HEK293T (cell line): ENCODE measurements at regions not wholly inside any gene's neighbourhood (a gene's known extent, or its start where the extent isn't known, plus 50 kb on each side); places are given as distances from the start of the nearest gene placed in this dataset.

Experiments used
- ARNT ChIP-seq: fragments of 450-650 bp; IDR thresholded peaks from 2 replicates; pipeline ENCODE4 v1.6.1; 2017; ENCODE audit warnings: mild to moderate bottlenecking
- ELF4 ChIP-seq: fragments of 450-650 bp; IDR thresholded peaks from 2 replicates; pipeline ENCODE4 v1.6.1; 2017; ENCODE audit warnings: antibody characterized with exemption
- FOXK2 ChIP-seq: fragments of 450-650 bp; IDR thresholded peaks from 2 replicates; pipeline ENCODE4 v1.6.1; 2016; ENCODE audit warnings: mild to moderate bottlenecking
- FOXM1 ChIP-seq: fragments of 450-650 bp; IDR thresholded peaks from 2 replicates; pipeline ENCODE4 v1.6.1; 2017; ENCODE audit warnings: mild to moderate bottlenecking, borderline replicate concordance
- HDGF ChIP-seq: fragments of 450-650 bp; IDR thresholded peaks from 2 replicates; pipeline ENCODE4 v1.6.1; 2017; ENCODE audit warnings: antibody characterized with exemption, borderline replicate concordance
- L3MBTL2 ChIP-seq: fragments of 450-650 bp; conservative IDR thresholded peaks from 2 replicates; pipeline ENCODE4 v1.6.1; 2016; ENCODE audit warnings: mild to moderate bottlenecking
- LEF1 ChIP-seq: fragments of 450-650 bp; IDR thresholded peaks from 2 replicates; pipeline ENCODE4 v1.6.1; 2017; ENCODE audit warnings: mild to moderate bottlenecking, borderline replicate concordance
- SP1 ChIP-seq: fragments of 450-650 bp; IDR thresholded peaks from 2 replicates; pipeline ENCODE4 v1.6.1; 2017
- SUZ12 ChIP-seq: fragments of 450-650 bp; IDR thresholded peaks from 2 replicates; pipeline ENCODE4 v1.6.1; 2016; ENCODE audit warnings: mild to moderate bottlenecking
- ZNF384 ChIP-seq: fragments of 450-650 bp; IDR thresholded peaks from 2 replicates; pipeline ENCODE4 v1.6.1; 2016
- TF ChIP-seq, protein P1 (sequence below): fragments of 450-650 bp; IDR thresholded peaks from 2 replicates; pipeline ENCODE4 v1.6.1; 2016

DNA sequence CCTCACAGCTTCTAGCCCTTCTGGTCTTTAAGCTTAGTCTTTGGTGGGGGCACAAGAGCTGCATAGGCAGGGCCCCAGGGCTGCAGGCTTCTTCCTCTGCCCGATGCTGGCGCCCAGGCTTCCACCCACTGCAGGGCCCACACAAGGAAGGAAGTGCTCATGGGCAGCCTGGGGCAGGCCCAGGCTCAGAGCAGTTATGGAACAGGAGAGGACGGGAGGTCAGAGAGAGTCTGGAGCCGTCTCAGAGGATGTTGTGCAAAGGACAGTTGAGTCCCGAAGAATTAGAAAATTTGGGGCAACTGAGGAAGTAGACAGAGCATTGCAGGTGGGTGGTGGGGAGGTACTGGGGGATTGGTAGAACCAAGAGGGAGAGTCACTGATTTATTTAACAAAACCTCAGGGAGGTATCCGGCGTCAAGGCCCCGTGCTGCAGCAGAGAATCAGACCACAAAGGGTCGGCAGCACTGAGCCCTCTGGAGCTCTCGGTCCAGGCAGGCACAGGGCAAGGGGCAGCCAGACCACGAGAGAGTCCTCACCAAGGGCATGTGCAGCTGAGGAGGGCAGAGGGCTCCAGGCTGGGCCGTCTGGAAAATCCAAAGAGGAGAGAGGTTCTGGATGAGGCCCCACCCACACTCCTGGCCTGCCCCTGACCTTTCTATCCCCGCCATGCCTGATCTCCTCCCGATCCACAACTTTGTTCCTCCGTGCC lies 110.8 kb upstream of the GLI2 start:
- no peak for TF ChIP-seq HDGF
- no peak for TF ChIP-seq FOXM1
- TF ChIP-seq LEF1, result no peak
- no peak for TF ChIP-seq SP1
- TF ChIP-seq ZNF384, result no peak
- TF ChIP-seq, protein P1, sequence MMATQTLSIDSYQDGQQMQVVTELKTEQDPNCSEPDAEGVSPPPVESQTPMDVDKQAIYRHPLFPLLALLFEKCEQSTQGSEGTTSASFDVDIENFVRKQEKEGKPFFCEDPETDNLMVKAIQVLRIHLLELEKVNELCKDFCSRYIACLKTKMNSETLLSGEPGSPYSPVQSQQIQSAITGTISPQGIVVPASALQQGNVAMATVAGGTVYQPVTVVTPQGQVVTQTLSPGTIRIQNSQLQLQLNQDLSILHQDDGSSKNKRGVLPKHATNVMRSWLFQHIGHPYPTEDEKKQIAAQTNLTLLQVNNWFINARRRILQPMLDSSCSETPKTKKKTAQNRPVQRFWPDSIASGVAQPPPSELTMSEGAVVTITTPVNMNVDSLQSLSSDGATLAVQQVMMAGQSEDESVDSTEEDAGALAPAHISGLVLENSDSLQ, result no peak
- TF ChIP-seq L3MBTL2, result no peak
- no peak for TF ChIP-seq ARNT
- no peak for TF ChIP-seq SUZ12
- no peak for TF ChIP-seq FOXK2
- TF ChIP-seq ELF4, result no peak
